H9 (cell line): ENCODE measurements at regions not wholly inside any gene's neighbourhood (a gene's known extent, or its start where the extent isn't known, plus 50 kb on each side); places are given as distances from the start of the nearest gene placed in this dataset.

Source experiments
- DNase-seq: peaks from one replicate; pipeline ENCODE4 v3.0.0-alpha.2; 2017
- H2AFZ ChIP-seq: one replicate; pipeline ENCODE4 v1.6.1; 2013; ENCODE audit warnings: mild to moderate bottlenecking, low read length, control low read depth, moderate library complexity
- H2AK5ac ChIP-seq: 2 replicates; pipeline ENCODE4 v1.6.1; 2013; ENCODE audit warnings: low read length, control low read depth, mixed read lengths; ENCODE audit not compliant: insufficient read length
- H2BK120ac ChIP-seq: one replicate; pipeline ENCODE4 v1.6.1; 2013; ENCODE audit warnings: low read depth, mild to moderate bottlenecking, low read length, control low read depth, inconsistent platforms; ENCODE audit not compliant: poor library complexity, severe bottlenecking
- H2BK12ac ChIP-seq: 2 replicates; pipeline ENCODE4 v1.6.1; 2013; ENCODE audit warnings: low read length, control low read depth, mixed read lengths, low read depth; ENCODE audit not compliant: insufficient read length
- H2BK15ac ChIP-seq: 2 replicates; pipeline ENCODE4 v1.6.1; 2013; ENCODE audit warnings: low read depth, low read length, control low read depth
- H2BK20ac ChIP-seq: one replicate; pipeline ENCODE4 v1.6.1; 2013; ENCODE audit warnings: low read depth, mild to moderate bottlenecking, low read length, control low read depth, inconsistent platforms; ENCODE audit not compliant: poor library complexity, severe bottlenecking
- H2BK5ac ChIP-seq: 2 replicates; pipeline ENCODE4 v1.6.1; 2013; ENCODE audit warnings: low read length, control low read depth, mixed read lengths; ENCODE audit not compliant: insufficient read length
- H3K14ac ChIP-seq: 2 replicates; pipeline ENCODE4 v1.6.1; 2013; ENCODE audit warnings: low read length, control low read depth; ENCODE audit not compliant: insufficient read depth
- H3K18ac ChIP-seq: 2 replicates; pipeline ENCODE4 v1.6.1; 2013; ENCODE audit warnings: low read depth, mild to moderate bottlenecking, mixed read lengths, low read length, control low read depth; ENCODE audit not compliant: insufficient read length
- H3K23ac ChIP-seq: 2 replicates; pipeline ENCODE4 v1.6.1; 2013; ENCODE audit warnings: low read length, control low read depth, mixed read lengths, low read depth; ENCODE audit not compliant: insufficient read length
- H3K23me2 ChIP-seq: 2 replicates; pipeline ENCODE4 v1.6.1; 2013; ENCODE audit warnings: low read depth, mild to moderate bottlenecking, mixed read lengths, low read length, control low read depth; ENCODE audit not compliant: insufficient read length, poor library complexity, severe bottlenecking
- H3K27ac ChIP-seq: 2 replicates; pipeline ENCODE4 v1.5.1; 2013; ENCODE audit warnings: low read length, control low read depth, mixed read lengths, low read depth; ENCODE audit not compliant: insufficient read length
- H3K27me3 ChIP-seq: 2 replicates; pipeline ENCODE4 v1.6.1; 2013; ENCODE audit warnings: low read length, control low read depth, inconsistent platforms; ENCODE audit not compliant: insufficient read depth
- H3K4ac ChIP-seq: 2 replicates; pipeline ENCODE4 v1.6.1; 2013; ENCODE audit warnings: low read depth, mild to moderate bottlenecking, control low read depth, inconsistent platforms, low read length, moderate library complexity
- H3K4me1 ChIP-seq: 2 replicates; pipeline ENCODE4 v1.6.1; 2013; ENCODE audit warnings: low read length, control low read depth, inconsistent platforms; ENCODE audit not compliant: insufficient read depth
- H3K4me2 ChIP-seq: 2 replicates; pipeline ENCODE4 v1.6.1; 2013; ENCODE audit warnings: low read length, control low read depth, mixed read lengths; ENCODE audit not compliant: insufficient read length, insufficient read depth
- H3K56ac ChIP-seq: 2 replicates; pipeline ENCODE4 v1.6.1; 2013; ENCODE audit warnings: low read depth, mild to moderate bottlenecking, mixed read lengths, low read length, control low read depth; ENCODE audit not compliant: insufficient read length
- H3K79me1 ChIP-seq: 2 replicates; pipeline ENCODE4 v1.6.1; 2013; ENCODE audit warnings: low read depth, mild to moderate bottlenecking, moderate library complexity, low read length, control low read depth, inconsistent platforms; ENCODE audit not compliant: insufficient read depth, poor library complexity, severe bottlenecking
- H3K79me2 ChIP-seq: 2 replicates; pipeline ENCODE4 v1.6.1; 2013; ENCODE audit warnings: low read length, control low read depth, inconsistent platforms; ENCODE audit not compliant: insufficient read depth
- H3K9ac ChIP-seq: 2 replicates; pipeline ENCODE4 v1.6.1; 2013; ENCODE audit warnings: low read length, control low read depth, mixed read lengths; ENCODE audit not compliant: insufficient read length; ENCODE audit errors: extremely low read depth
- H3K9me3 ChIP-seq: one replicate; pipeline ENCODE4 v1.6.1; 2013; ENCODE audit warnings: low read depth, low read length, inconsistent platforms; ENCODE audit not compliant: control insufficient read depth
- H3T11ph ChIP-seq: one replicate; pipeline ENCODE4 v1.6.1; 2013; ENCODE audit warnings: mild to moderate bottlenecking, low read length, control low read depth, inconsistent platforms
- H4K20me1 ChIP-seq: one replicate; pipeline ENCODE4 v1.6.1; 2013; ENCODE audit not compliant: control insufficient read depth, insufficient read length, insufficient read depth
- H4K5ac ChIP-seq: 2 replicates; pipeline ENCODE4 v1.6.1; 2013; ENCODE audit warnings: low read depth, mild to moderate bottlenecking, mixed read lengths, low read length, control low read depth; ENCODE audit not compliant: insufficient read length
- H4K8ac ChIP-seq: replicated peaks from 2 replicates; pipeline ENCODE4 v1.6.1; 2013; ENCODE audit warnings: low read length, control low read depth, mixed read lengths, low read depth; ENCODE audit not compliant: insufficient read length
- H4K91ac ChIP-seq: 2 replicates; pipeline ENCODE4 v1.6.1; 2013; ENCODE audit warnings: low read depth, mild to moderate bottlenecking, moderate library complexity, mixed read lengths, low read length, control low read depth; ENCODE audit not compliant: insufficient read length
- H3K27ac Mint-ChIP-seq, 3 experiments: 2 replicates in 2 of 3; 3 replicates in 1 of 3; pipeline ENCODE4 v1.8.0; 2020 to 2021; ENCODE audit warnings: mixed read lengths in 3 of 3, mild to moderate bottlenecking in 1 of 3, moderate library complexity in 1 of 3
- H3K27me3 Mint-ChIP-seq: 2 replicates; pipeline ENCODE4 v1.8.0; 2021; ENCODE audit warnings: low read depth, mild to moderate bottlenecking, moderate library complexity, mixed read lengths
- H3K36me3 Mint-ChIP-seq, 3 experiments: 2 replicates in 2 of 3; 3 replicates in 1 of 3; pipeline ENCODE4 v1.8.0; 2020 to 2021; ENCODE audit warnings: low read depth in 3 of 3, mixed read lengths in 3 of 3; ENCODE audit not compliant: insufficient read depth in 1 of 3
- H3K4me1 Mint-ChIP-seq, 2 experiments: 2 replicates each; pipeline ENCODE4 v1.8.0; 2020; ENCODE audit warnings: mixed read lengths in 2 of 2
- H3K4me3 Mint-ChIP-seq, 2 experiments: 2 replicates in 1 of 2; 3 replicates in 1 of 2; pipeline ENCODE4 v1.8.0; 2020 to 2021; ENCODE audit warnings: mild to moderate bottlenecking in 2 of 2, mixed read lengths in 2 of 2, moderate library complexity in 1 of 2
- H3K9me3 Mint-ChIP-seq, 2 experiments: 2 replicates in 1 of 2; 3 replicates in 1 of 2; pipeline ENCODE4 v1.8.0; 2020; ENCODE audit warnings: mild to moderate bottlenecking in 2 of 2, mixed read lengths in 2 of 2, moderate library complexity in 1 of 2
- WGBS: extraction: QIAGEN DNeasy Blood & Tissue Kit; methylation state at CpG from one replicate; pipeline ENCODE4 v1.1.7; 2013; ENCODE audit warnings: missing lambda C conversion rate, low lambda C conversion rate, mixed read lengths; ENCODE audit not compliant: insufficient read length; ENCODE audit errors: extremely low coverage; 5-methylcytosine and 5-hydroxymethylcytosine counted together
- TF ChIP-seq, protein P1 (sequence below): fragments of 200-600 bp; sonication (generic); conservative IDR thresholded peaks from 3 replicates; pipeline ENCODE4 v1.8.0; 2021; ENCODE audit warnings: antibody characterized with exemption, mild to moderate bottlenecking

DNA sequence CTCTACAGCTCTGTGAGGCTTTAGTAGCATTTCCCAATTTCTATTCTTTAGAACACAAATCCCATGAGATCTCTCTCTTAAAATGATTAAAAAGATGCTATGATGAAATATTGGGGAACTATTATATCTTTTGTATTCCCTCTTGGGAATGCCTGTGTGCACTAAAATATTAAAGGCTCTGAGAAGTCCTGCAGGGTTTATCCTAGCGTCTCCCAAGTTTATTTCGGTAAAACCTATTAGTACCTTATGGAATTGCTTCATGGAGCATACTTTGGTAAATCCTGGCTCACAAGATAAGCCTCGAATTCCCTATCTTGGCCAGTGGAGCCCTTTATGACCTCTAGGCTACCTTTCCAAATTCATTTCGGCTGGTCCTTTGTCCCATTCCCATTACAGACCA is 306.8 kb downstream of the VRK1 start:
- WGBS: no CpG with 5 or more reads among the region's 4 CpGs
- H3K4me1 ChIP-seq: peaks cover 2% of the 10 kb centered on the region; the same call in 1 of the 2 replicates
- no peaks in the 10 kb centered on the region for H3K36me3 Mint-ChIP-seq

More for the DNA sequence above, 306.8 kb downstream of the VRK1 start:
- no peak overlapping the region for H2BK5ac ChIP-seq
- Mint-ChIP-seq H3K27me3 (no peaks in the 10 kb centered on the region), H3K9me3 (no peaks in the 10 kb centered on the region; a peak in 1 of 5 replicates), H3K27ac (no peak overlapping the region), H3K4me3 (no peak overlapping the region), H3K4me1 (peaks cover 13 to 17% of the 10 kb centered on the region in 2 experiments)
- H2AK5ac ChIP-seq: no peak overlapping the region
- H4K20me1 ChIP-seq: no peaks in the 10 kb centered on the region
- no peaks in the 10 kb centered on the region for H3K9me3 ChIP-seq
- no peak overlapping the region for H2BK120ac ChIP-seq
- no peak overlapping the region for H3K27ac ChIP-seq
- DNase-seq: no peak
- H3K79me2 ChIP-seq: no peaks in the 10 kb centered on the region
- H3K18ac ChIP-seq: no peak overlapping the region
- no peak overlapping the region for H2AFZ ChIP-seq
- H3K23ac ChIP-seq: no peak overlapping the region
- H3K14ac ChIP-seq: no peak overlapping the region
- no peak overlapping the region for H2BK20ac ChIP-seq
- H3K23me2 ChIP-seq: no peaks in the 10 kb centered on the region
- H2BK15ac ChIP-seq: no peak overlapping the region
- no peak overlapping the region for H4K91ac ChIP-seq
- TF ChIP-seq, protein P1, sequence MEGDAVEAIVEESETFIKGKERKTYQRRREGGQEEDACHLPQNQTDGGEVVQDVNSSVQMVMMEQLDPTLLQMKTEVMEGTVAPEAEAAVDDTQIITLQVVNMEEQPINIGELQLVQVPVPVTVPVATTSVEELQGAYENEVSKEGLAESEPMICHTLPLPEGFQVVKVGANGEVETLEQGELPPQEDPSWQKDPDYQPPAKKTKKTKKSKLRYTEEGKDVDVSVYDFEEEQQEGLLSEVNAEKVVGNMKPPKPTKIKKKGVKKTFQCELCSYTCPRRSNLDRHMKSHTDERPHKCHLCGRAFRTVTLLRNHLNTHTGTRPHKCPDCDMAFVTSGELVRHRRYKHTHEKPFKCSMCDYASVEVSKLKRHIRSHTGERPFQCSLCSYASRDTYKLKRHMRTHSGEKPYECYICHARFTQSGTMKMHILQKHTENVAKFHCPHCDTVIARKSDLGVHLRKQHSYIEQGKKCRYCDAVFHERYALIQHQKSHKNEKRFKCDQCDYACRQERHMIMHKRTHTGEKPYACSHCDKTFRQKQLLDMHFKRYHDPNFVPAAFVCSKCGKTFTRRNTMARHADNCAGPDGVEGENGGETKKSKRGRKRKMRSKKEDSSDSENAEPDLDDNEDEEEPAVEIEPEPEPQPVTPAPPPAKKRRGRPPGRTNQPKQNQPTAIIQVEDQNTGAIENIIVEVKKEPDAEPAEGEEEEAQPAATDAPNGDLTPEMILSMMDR: no peak
- no peak overlapping the region for H4K5ac ChIP-seq
- H3K9ac ChIP-seq: no peak overlapping the region
- no peaks in the 10 kb centered on the region for H3K27me3 ChIP-seq
- no peak overlapping the region for H2BK12ac ChIP-seq
- H4K8ac ChIP-seq: no peak overlapping the region
- H3K56ac ChIP-seq: no peak overlapping the region
- H3K79me1 ChIP-seq: no peaks in the 10 kb centered on the region
- H3T11ph ChIP-seq: no peak overlapping the region
- H3K4me2 ChIP-seq: no peak overlapping the region
- H3K4ac ChIP-seq: no peak overlapping the region
